GM21515 (cell line): ENCODE measurements at regions not wholly inside any gene's neighbourhood (a gene's known extent, or its start where the extent isn't known, plus 50 kb on each side); places are given as distances from the start of the nearest gene placed in this dataset.
"Not testable (repeated sequence)": the region's sequence is repeated elsewhere in the genome, so short reads cannot be mapped to it uniquely, and the experiment has no call there.

Experiments
- ATAC-seq: cut with Tn5 transposase; IDR thresholded peaks from one replicate; pipeline ENCODE4 v1.9.1; 2021; ENCODE audit not compliant: unreplicated experiment

- ATAC-seq, result no peak
Measured at GRCh38 chr21:38916214-38916964, 110.7 kb downstream of the ETS2 start.

GRCh38 chr21:38915546-38915945 lies 109.8 kb downstream of the ETS2 start:
- ATAC-seq, result no peak

GRCh38 chr21:38914528-38915293 lies 109.0 kb downstream of the ETS2 start:
- ATAC-seq, result no peak

- ATAC-seq, result no peak
Measured at GRCh38 chr21:38913893-38914527, 108.3 kb downstream of the ETS2 start.

GRCh38 chr21:38913120-38913892 lies 107.6 kb downstream of the ETS2 start:
- ATAC-seq, result no peak

GRCh38 chr21:38912789-38913119 lies 107.0 kb downstream of the ETS2 start:
- ATAC-seq, result no peak

- ATAC-seq, result no peak
Measured at GRCh38 chr21:38912102-38912629, 106.4 kb downstream of the ETS2 start.

GRCh38 chr21:38911484-38912101 lies 105.9 kb downstream of the ETS2 start:
- ATAC-seq, result no peak

GRCh38 chr21:38910390-38911067 lies 104.8 kb downstream of the ETS2 start:
- no peak for ATAC-seq

- no peak for ATAC-seq
Measured at GRCh38 chr21:38909929-38910328, 104.2 kb downstream of the ETS2 start.

GRCh38 chr21:38909109-38909508 lies 103.4 kb downstream of the ETS2 start:
- ATAC-seq, result no peak

- ATAC-seq, result no peak
Measured at GRCh38 chr21:38908537-38908936, 102.8 kb downstream of the ETS2 start.

GRCh38 chr21:38905752-38906151 lies 100.0 kb downstream of the ETS2 start:
- ATAC-seq, result no peak

GRCh38 chr21:38905328-38905727 lies 99.6 kb downstream of the ETS2 start:
- no peak for ATAC-seq

- ATAC-seq, result no peak
Measured at GRCh38 chr21:38903690-38904139, 98.0 kb downstream of the ETS2 start.

- ATAC-seq, result no peak
Measured at GRCh38 chr21:38902608-38903445, 97.1 kb downstream of the ETS2 start.

- no peak for ATAC-seq
Measured at GRCh38 chr21:38900499-38900898, 94.8 kb downstream of the ETS2 start.

- ATAC-seq, result not testable (repeated sequence)
Measured at GRCh38 chr21:38899985-38900384, 94.3 kb downstream of the ETS2 start.
